CD4-positive, alpha-beta T cell (primary cell): ENCODE measurements at regions not wholly inside any gene's neighbourhood (a gene's known extent, or its start where the extent isn't known, plus 50 kb on each side); places are given as distances from the start of the nearest gene placed in this dataset.

Source experiments
- ATAC-seq: fragments of 200-7000 bp; cut with Tn5 transposase; one replicate; pipeline ENCODE4 v1.10.0; 2022; ENCODE audit warnings: mild to moderate bottlenecking; ENCODE audit not compliant: poor library complexity
- CTCF ChIA-PET: fragments of 350-600 bp; sonication (Branson Sonifier 250); formaldehyde crosslinking; loops from one replicate; lab custom pipeline; 2021; ENCODE audit warnings: antibody characterized with exemption, inconsistent platforms; lab: Charles Lee
- POLR2A ChIA-PET: fragments of 350-600 bp; sonication (Branson Sonifier 250); formaldehyde crosslinking; loops from one replicate; lab custom pipeline; 2021; ENCODE audit warnings: antibody characterized with exemption, inconsistent platforms; lab: Charles Lee
- DNase-seq, 14 experiments: peaks; one replicate each; pipeline ENCODE4 v3.0.0-alpha.2; 2013 to 2020; ENCODE audit warnings: mixed read lengths in 2 of 14
- H3K27ac ChIP-seq, 2 donors: one replicate each; pipeline versions ENCODE4 v1.5.1 to v1.7.0; 2013; ENCODE audit warnings: low read length in 2 of 2, low read depth in 1 of 2, mild to moderate bottlenecking in 1 of 2
- H3K27me3 ChIP-seq, 2 experiments: 1 replicate in 1 of 2; 2 replicates in 1 of 2; pipeline versions ENCODE4 v1.6.1 to v1.7.0; 2013; ENCODE audit warnings: low read length in 2 of 2, control low read depth in 1 of 2, mild to moderate bottlenecking in 1 of 2, moderate library complexity in 1 of 2; ENCODE audit not compliant: insufficient read depth in 2 of 2, control insufficient read depth in 1 of 2
- H3K36me3 ChIP-seq: one replicate; pipeline ENCODE4 v1.6.1; 2013; ENCODE audit warnings: low read length, control low read depth; ENCODE audit not compliant: insufficient read depth
- H3K4me1 ChIP-seq: one replicate; pipeline ENCODE4 v1.6.1; 2013; ENCODE audit warnings: low read length, control low read depth; ENCODE audit not compliant: insufficient read depth
- H3K4me3 ChIP-seq: one replicate; pipeline ENCODE4 v1.5.1; 2013; ENCODE audit warnings: mild to moderate bottlenecking, low read length, moderate library complexity
- H3K9me3 ChIP-seq, 2 experiments: 1 replicate in 1 of 2; 2 replicates in 1 of 2; pipeline versions ENCODE4 v1.6.1 to v1.7.0; 2013; ENCODE audit warnings: low read length in 2 of 2, mild to moderate bottlenecking in 2 of 2, control low read depth in 1 of 2, moderate library complexity in 1 of 2; ENCODE audit not compliant: control insufficient read depth in 1 of 2, insufficient read depth in 1 of 2
- H3K27ac Mint-ChIP-seq: one replicate; pipeline ENCODE4 v1.8.0; 2020; ENCODE audit warnings: mixed read lengths
- H3K27me3 Mint-ChIP-seq: one replicate; pipeline ENCODE4 v1.8.0; 2021; ENCODE audit warnings: mixed read lengths
- H3K36me3 Mint-ChIP-seq: one replicate; pipeline ENCODE4 v1.8.0; 2021; ENCODE audit warnings: low read depth, mixed read lengths
- H3K4me1 Mint-ChIP-seq: one replicate; pipeline ENCODE4 v1.8.0; 2021; ENCODE audit warnings: low read depth, mixed read lengths
- H3K4me3 Mint-ChIP-seq: one replicate; pipeline ENCODE4 v1.8.0; 2020; ENCODE audit warnings: mild to moderate bottlenecking, mixed read lengths
- H3K9me3 Mint-ChIP-seq: one replicate; pipeline ENCODE4 v1.8.0; 2020; ENCODE audit warnings: mixed read lengths
- intact Hi-C, 2 experiments: fragments of 100-400 bp; cut with DNase I in 1 of 2; cut with micrococcal nuclease in 1 of 2; formaldehyde crosslinking; loops; one replicate each; pipeline versions ENCODE4 v1.15.1 to v1.9.0; 2023 to 2025; cut with DNase I, micrococcal nuclease
- TF ChIP-seq, protein P1 (sequence below): fragments of 200-600 bp; IDR thresholded peaks from one replicate; pipeline ENCODE4 v1.8.0; 2022; ENCODE audit warnings: antibody characterized with exemption, mild to moderate bottlenecking

GRCh38 chr13:91195789-91196188 lies 151.7 kb upstream of the MIR17HG start:
- Mint-ChIP-seq H3K36me3 (no peaks in the 10 kb centered on the region), H3K4me3 (no peak overlapping the region), H3K9me3 (peaks cover 4% of the 10 kb centered on the region), H3K4me1 (no peaks in the 10 kb centered on the region), H3K27me3 (peaks cover 4% of the 10 kb centered on the region), H3K27ac (no peak overlapping the region)
- Histone ChIP-seq H3K4me3 (no peak overlapping the region), H3K27ac (no peak overlapping the region), H3K9me3 (no peaks in the 10 kb centered on the region), H3K4me1 (no peaks in the 10 kb centered on the region), H3K27me3 (no peaks in the 10 kb centered on the region), H3K36me3 (no peaks in the 10 kb centered on the region)
- intact Hi-C loops = no loop called here
- ATAC-seq = no peak
- ChIA-PET CTCF (no interaction called here), POLR2A (no interaction called here)
- TF ChIP-seq, protein P1, sequence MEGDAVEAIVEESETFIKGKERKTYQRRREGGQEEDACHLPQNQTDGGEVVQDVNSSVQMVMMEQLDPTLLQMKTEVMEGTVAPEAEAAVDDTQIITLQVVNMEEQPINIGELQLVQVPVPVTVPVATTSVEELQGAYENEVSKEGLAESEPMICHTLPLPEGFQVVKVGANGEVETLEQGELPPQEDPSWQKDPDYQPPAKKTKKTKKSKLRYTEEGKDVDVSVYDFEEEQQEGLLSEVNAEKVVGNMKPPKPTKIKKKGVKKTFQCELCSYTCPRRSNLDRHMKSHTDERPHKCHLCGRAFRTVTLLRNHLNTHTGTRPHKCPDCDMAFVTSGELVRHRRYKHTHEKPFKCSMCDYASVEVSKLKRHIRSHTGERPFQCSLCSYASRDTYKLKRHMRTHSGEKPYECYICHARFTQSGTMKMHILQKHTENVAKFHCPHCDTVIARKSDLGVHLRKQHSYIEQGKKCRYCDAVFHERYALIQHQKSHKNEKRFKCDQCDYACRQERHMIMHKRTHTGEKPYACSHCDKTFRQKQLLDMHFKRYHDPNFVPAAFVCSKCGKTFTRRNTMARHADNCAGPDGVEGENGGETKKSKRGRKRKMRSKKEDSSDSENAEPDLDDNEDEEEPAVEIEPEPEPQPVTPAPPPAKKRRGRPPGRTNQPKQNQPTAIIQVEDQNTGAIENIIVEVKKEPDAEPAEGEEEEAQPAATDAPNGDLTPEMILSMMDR = no peak
- no peak for DNase-seq

- TF ChIP-seq, protein P1 = no peak
- no peaks in the 10 kb centered on the region for H3K9me3 ChIP-seq
- no peaks in the 10 kb centered on the region for H3K4me1 Mint-ChIP-seq
- no peak overlapping the region for H3K4me3 ChIP-seq
- H3K9me3 Mint-ChIP-seq = peaks cover 4% of the 10 kb centered on the region
- no peak overlapping the region for H3K27ac Mint-ChIP-seq
- no peak for ATAC-seq
- no peaks in the 10 kb centered on the region for H3K36me3 ChIP-seq
- no peaks in the 10 kb centered on the region for H3K27me3 ChIP-seq
- peaks cover 7% of the 10 kb centered on the region for H3K27me3 Mint-ChIP-seq
- H3K4me3 Mint-ChIP-seq = no peak overlapping the region
- CTCF ChIA-PET = no interaction called here
- no peak for DNase-seq
- H3K4me1 ChIP-seq = no peaks in the 10 kb centered on the region
- no peak overlapping the region for H3K27ac ChIP-seq
- intact Hi-C loops = no loop called here
- POLR2A ChIA-PET = no interaction called here
- H3K36me3 Mint-ChIP-seq = no peaks in the 10 kb centered on the region
These were observed 150.5 kb upstream of the MIR17HG start for GRCh38 chr13:91196958-91197357.

DNA sequence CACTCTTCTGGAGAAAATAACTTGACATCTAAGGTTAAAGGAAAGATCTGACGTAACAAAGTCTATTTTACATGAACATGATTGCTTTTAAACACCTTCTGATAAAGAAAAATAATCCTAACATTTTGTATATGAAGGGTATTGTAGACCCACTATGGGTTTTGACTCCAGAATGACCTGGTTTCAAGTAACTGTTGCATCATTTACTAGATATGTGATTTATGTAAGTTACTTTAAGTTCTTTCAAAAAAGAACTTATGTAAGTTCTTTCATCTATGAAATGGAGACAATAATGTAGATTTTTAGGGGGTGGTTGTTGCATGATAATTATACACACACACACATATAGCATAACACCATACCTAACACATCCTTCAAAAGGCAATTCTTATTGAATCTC lies 147.6 kb upstream of the MIR17HG start:
- Histone ChIP-seq H3K36me3 (no peaks in the 10 kb centered on the region), H3K9me3 (no peaks in the 10 kb centered on the region), H3K27ac (no peak overlapping the region), H3K27me3 (no peaks in the 10 kb centered on the region), H3K4me1 (no peaks in the 10 kb centered on the region), H3K4me3 (no peak overlapping the region)
- ChIA-PET CTCF (no interaction called here), POLR2A (no interaction called here)
- DNase-seq = no peak
- Mint-ChIP-seq H3K36me3 (no peaks in the 10 kb centered on the region), H3K9me3 (no peaks in the 10 kb centered on the region), H3K27ac (no peak overlapping the region), H3K4me1 (no peaks in the 10 kb centered on the region), H3K4me3 (no peak overlapping the region), H3K27me3 (peaks cover 7% of the 10 kb centered on the region)
- ATAC-seq = no peak
- intact Hi-C loops = no loop called here
- TF ChIP-seq, protein P1 = no peak
